IMR-90 (cell line): ENCODE measurements at regions not wholly inside any gene's neighbourhood (a gene's known extent, or its start where the extent isn't known, plus 50 kb on each side); places are given as distances from the start of the nearest gene placed in this dataset.

Experiments
- ATAC-seq: fragments of 200-7000 bp; cut with Tn5 transposase; 2 replicates; pipeline ENCODE4 v1.9.1; 2020; ENCODE audit warnings: low read depth, mild to moderate bottlenecking, moderate library complexity
- BruUV-seq: library from RNA; stranded (reverse); fragments of 400-500 nt; replicated peaks from 2 replicates; lab custom pipeline; 2021; lab: Mats Ljungman, UMichigan
- CTCF ChIA-PET: fragments of 300-600 bp; formaldehyde crosslinking; extraction: SDS; loops from one replicate; lab custom pipeline; 2021; ENCODE audit warnings: antibody characterized with exemption; lab: Yijun Ruan, JAX
- POLR2A ChIA-PET: fragments of 300-600 bp; sonication (Branson Sonifier 250); formaldehyde crosslinking; loops from one replicate; lab custom pipeline; 2022; ENCODE audit warnings: antibody characterized with exemption; ENCODE audit not compliant: unreplicated experiment; lab: Charles Lee
- DNase-seq: peaks from one replicate; pipeline ENCODE4 v3.0.0; 2013
- H2AFZ ChIP-seq: replicated peaks from 2 replicates; pipeline ENCODE3; 2013; ENCODE audit warnings: low read length, mild to moderate bottlenecking; ENCODE audit not compliant: poor library complexity
- H2AK5ac ChIP-seq: 2 replicates; pipeline ENCODE4 v1.6.1; 2013; ENCODE audit warnings: low read depth, low read length, inconsistent platforms
- H2AK9ac ChIP-seq: replicated peaks from 2 replicates; pipeline ENCODE3; 2013; ENCODE audit warnings: mild to moderate bottlenecking, low read depth, low read length, moderate library complexity; ENCODE audit not compliant: poor library complexity
- H2BK120ac ChIP-seq: 2 replicates; pipeline ENCODE4 v1.6.1; 2013; ENCODE audit warnings: low read depth, low read length, inconsistent platforms
- H2BK15ac ChIP-seq: 3 replicates; pipeline ENCODE4 v1.6.1; 2013; ENCODE audit warnings: low read depth, low read length, inconsistent platforms
- H2BK20ac ChIP-seq: 2 replicates; pipeline ENCODE4 v1.6.1; 2013; ENCODE audit warnings: low read depth, mild to moderate bottlenecking, inconsistent platforms, low read length, moderate library complexity
- H2BK5ac ChIP-seq: 2 replicates; pipeline ENCODE4 v1.6.1; 2013; ENCODE audit warnings: mild to moderate bottlenecking, low read depth, low read length, inconsistent platforms; ENCODE audit not compliant: poor library complexity, severe bottlenecking
- H3K14ac ChIP-seq: replicated peaks from 2 replicates; pipeline ENCODE4 v1.6.1; 2013; ENCODE audit warnings: low read depth, low read length, inconsistent platforms
- H3K18ac ChIP-seq: 2 replicates; pipeline ENCODE4 v1.6.1; 2013; ENCODE audit warnings: low read depth, low read length, control low read depth
- H3K23ac ChIP-seq: 2 replicates; pipeline ENCODE4 v1.6.1; 2013; ENCODE audit warnings: low read depth, low read length, inconsistent platforms
- H3K27ac ChIP-seq: 2 replicates; pipeline ENCODE4 v1.5.1; 2013; ENCODE audit warnings: mild to moderate bottlenecking, control low read depth, low read length; ENCODE audit not compliant: insufficient read depth
- H3K27me3 ChIP-seq: 2 replicates; pipeline ENCODE4 v1.6.1; 2013; ENCODE audit warnings: low read length; ENCODE audit not compliant: control insufficient read depth, insufficient read depth
- H3K36me3 ChIP-seq: 2 replicates; pipeline ENCODE4 v1.6.1; 2013; ENCODE audit warnings: low read length, mixed read lengths; ENCODE audit not compliant: control insufficient read depth, insufficient read depth
- H3K4ac ChIP-seq: 2 replicates; pipeline ENCODE4 v1.6.1; 2013; ENCODE audit warnings: low read depth, low read length, inconsistent platforms
- H3K4me1 ChIP-seq: 2 replicates; pipeline ENCODE4 v1.6.1; 2013; ENCODE audit warnings: low read length, mixed read lengths; ENCODE audit not compliant: control insufficient read depth, insufficient read depth
- H3K4me2 ChIP-seq: 2 replicates; pipeline ENCODE4 v1.6.1; 2013; ENCODE audit warnings: low read depth, mild to moderate bottlenecking, control low read depth, low read length, moderate library complexity
- H3K4me3 ChIP-seq: 2 replicates; pipeline ENCODE4 v1.5.1; 2013; ENCODE audit warnings: low read depth, mild to moderate bottlenecking, control low read depth, low read length, moderate library complexity; ENCODE audit not compliant: insufficient read depth
- H3K56ac ChIP-seq: 2 replicates; pipeline ENCODE4 v1.6.1; 2013; ENCODE audit warnings: low read length, inconsistent platforms; ENCODE audit not compliant: insufficient read depth; ENCODE audit errors: extremely low read depth
- H3K79me1 ChIP-seq, 2 experiments: 2 replicates each; pipeline ENCODE4 v1.6.1; 2013; ENCODE audit warnings: low read length in 2 of 2, inconsistent platforms in 1 of 2, low read depth in 1 of 2
- H3K9ac ChIP-seq: 2 replicates; pipeline ENCODE4 v1.6.1; 2013; ENCODE audit warnings: low read depth, low read length, control low read depth
- H3K9me1 ChIP-seq: 2 replicates; pipeline ENCODE4 v1.6.1; 2013; ENCODE audit warnings: low read length, inconsistent platforms; ENCODE audit not compliant: insufficient read depth
- H3K9me3 ChIP-seq: 2 replicates; pipeline ENCODE4 v1.6.1; 2013; ENCODE audit warnings: low read length; ENCODE audit not compliant: control insufficient read depth, insufficient read depth
- H4K20me1 ChIP-seq: 2 replicates; pipeline ENCODE4 v1.6.1; 2013; ENCODE audit warnings: low read length, inconsistent platforms; ENCODE audit not compliant: insufficient read depth
- H4K5ac ChIP-seq: 2 replicates; pipeline ENCODE4 v1.6.1; 2013; ENCODE audit warnings: mild to moderate bottlenecking, low read depth, low read length, control low read depth
- H4K8ac ChIP-seq, 2 experiments: 2 replicates each; pipeline ENCODE4 v1.6.1; 2013; ENCODE audit warnings: low read depth in 2 of 2, low read length in 2 of 2, control low read depth in 1 of 2, inconsistent platforms in 1 of 2
- H4K91ac ChIP-seq: 2 replicates; pipeline ENCODE4 v1.6.1; 2013; ENCODE audit warnings: low read depth, low read length, inconsistent platforms; ENCODE audit not compliant: insufficient read depth
- BHLHE40 ChIP-seq: fragments of 150-350 bp; IDR thresholded peaks from 2 replicates; pipeline ENCODE4 v1.6.1; 2016; ENCODE audit warnings: mild to moderate bottlenecking, low read depth, low read length
- RFX5 ChIP-seq: IDR thresholded peaks from 2 replicates; pipeline ENCODE4 v1.8.0; 2012; ENCODE audit warnings: low read depth, mild to moderate bottlenecking, low read length, moderate library complexity
- WGBS, 2 experiments: methylation state at CpG; one replicate each; pipeline versions ENCODE4 v1.1.5 to v1.1.7; 2013; ENCODE audit warnings: missing lambda C conversion rate in 2 of 2; ENCODE audit not compliant: insufficient read length in 1 of 2; ENCODE audit errors: extremely low coverage in 2 of 2; 5-methylcytosine and 5-hydroxymethylcytosine counted together
- dilution Hi-C: fragments of 300-500 bp; cut with HindIII; formaldehyde crosslinking; loops from one replicate; pipeline ENCODE4 v1.14.3; 2018; ENCODE audit warnings: low sequenced_read_pairs; ENCODE audit not compliant: unreplicated experiment
- in situ Hi-C: fragments of 300-500 bp; cut with MboI; formaldehyde crosslinking; loops from 3 replicates; pipeline ENCODE4 v1.14.3; 2019; ENCODE audit warnings: low sequenced_read_pairs, inconsistent platforms, mixed read lengths
- intact Hi-C: fragments of 100-400 bp; cut with micrococcal nuclease; formaldehyde crosslinking; loops from 2 replicates; pipeline ENCODE4 v1.10.0; 2022
- TF ChIP-seq, protein P1 (sequence below): fragments of 150-350 bp; IDR thresholded peaks from 2 replicates; pipeline ENCODE4 v1.6.1; 2017; ENCODE audit warnings: mild to moderate bottlenecking, antibody characterized with exemption, low read length, low read depth

GRCh38 chr3:73687106-73688004 lies 62.6 kb upstream of the PDZRN3 start (continued):
- TF ChIP-seq, protein P1, sequence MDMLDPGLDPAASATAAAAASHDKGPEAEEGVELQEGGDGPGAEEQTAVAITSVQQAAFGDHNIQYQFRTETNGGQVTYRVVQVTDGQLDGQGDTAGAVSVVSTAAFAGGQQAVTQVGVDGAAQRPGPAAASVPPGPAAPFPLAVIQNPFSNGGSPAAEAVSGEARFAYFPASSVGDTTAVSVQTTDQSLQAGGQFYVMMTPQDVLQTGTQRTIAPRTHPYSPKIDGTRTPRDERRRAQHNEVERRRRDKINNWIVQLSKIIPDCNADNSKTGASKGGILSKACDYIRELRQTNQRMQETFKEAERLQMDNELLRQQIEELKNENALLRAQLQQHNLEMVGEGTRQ = no peak

- H3K9me1 ChIP-seq = peaks cover 3% of the 10 kb centered on the region
- H3K27ac ChIP-seq = no peak overlapping the region
- no peak for TF ChIP-seq RFX5
- TF ChIP-seq BHLHE40 = no peak
- CTCF ChIA-PET = interaction anchor here (1.0 kb wide), 1 partner anchor 61 kb away, joined by 3 read pairs; no protein-coding TSS in a partner anchor
- no peak overlapping the region for H3K23ac ChIP-seq
- no peaks in the 10 kb centered on the region for H3K9me3 ChIP-seq
- H4K91ac ChIP-seq = peak overlapping the region; percentile 45; the same call in 1 of the 2 replicates
- peak overlapping the region; percentile 56; the same call in 1 of the 2 replicates for H4K5ac ChIP-seq
- no peak overlapping the region for H3K4ac ChIP-seq
- BruUV-seq = no TSS peak
- POLR2A ChIA-PET = no interaction called here
- H2BK5ac ChIP-seq = no peak overlapping the region
- no peaks in the 10 kb centered on the region for H4K20me1 ChIP-seq
- peak overlapping the region; percentile 61 for H3K18ac ChIP-seq
- peak overlapping the region; percentile 8; the same call in 1 of the 2 replicates for H2BK120ac ChIP-seq
- no peak overlapping the region for H3K9ac ChIP-seq
- H3K4me1 ChIP-seq = peaks cover 11% of the 10 kb centered on the region
- no peak overlapping the region for H2AFZ ChIP-seq
- 71% methylated on average over 1 of the region's 4 CpGs; no CpG with 5 or more reads in 1 of the 2 experiments for WGBS, 2 experiments
- H2AK9ac ChIP-seq = no peak overlapping the region
- H3K36me3 ChIP-seq = no peaks in the 10 kb centered on the region
- DNase-seq (no peak), ATAC-seq (no peak)
- no peak overlapping the region for H3K4me2 ChIP-seq
- intact Hi-C loops (no loop called here), in situ Hi-C loops (no loop called here), dilution Hi-C loops (no loop called here)
- no peak overlapping the region for H2AK5ac ChIP-seq
- no peak overlapping the region for H4K8ac ChIP-seq
- H3K56ac ChIP-seq = no peak overlapping the region; the same call in 1 of the 2 replicates
- H3K14ac ChIP-seq = no peak overlapping the region
- peak overlapping the region; percentile 39; the same call in 1 of the 3 replicates for H2BK15ac ChIP-seq
- H3K27me3 ChIP-seq = no peaks in the 10 kb centered on the region
- H3K4me3 ChIP-seq = no peak overlapping the region
- no peaks in the 10 kb centered on the region for H3K79me1 ChIP-seq
- peak overlapping the region; percentile 69; the same call in 1 of the 2 replicates for H2BK20ac ChIP-seq
Measured at GRCh38 chr3:73685061-73685460, 60.3 kb upstream of the PDZRN3 start.
